ENCODE measurements at regions not wholly inside any gene's neighbourhood (a gene's known extent, or its start where the extent isn't known, plus 50 kb on each side); places are given as distances from the start of the nearest gene placed in this dataset.

- no peak for TF ChIP-seq CTCF (IDR thresholded peaks at IDR 0.05; ENCODE audit: poor library complexity, severe bottlenecking)
- ATAC-seq (ENCODE audit: low read depth) = no peak
- Histone ChIP-seq H3K4me3 (ENCODE audit: severe bottlenecking) (no peak overlapping the region), H3K4me1 (ENCODE audit: insufficient read depth, poor library complexity, severe bottlenecking) (no peaks in the 10 kb centered on the region), H3K36me3 (ENCODE audit: low read depth) (no peaks in the 10 kb centered on the region), H3K9me3 (ENCODE audit: severe bottlenecking) (peaks cover 3% of the 10 kb centered on the region), H3K27ac (ENCODE audit: poor library complexity, severe bottlenecking) (no peak overlapping the region), H3K27me3 (ENCODE audit: insufficient read depth, poor library complexity, severe bottlenecking) (no peaks in the 10 kb centered on the region)
- DNase-seq (ENCODE audit: low spot score) = no peak
These were observed 462.8 kb upstream of the DPH6 start for GRCh38 chr15:36008719-36009118.

GRCh38 chr15:36024031-36024688, 478.2 kb upstream of the DPH6 start:
- H3K27ac ChIP-seq (ENCODE audit: poor library complexity, severe bottlenecking) = no peak overlapping the region
- H3K9me3 ChIP-seq (ENCODE audit: severe bottlenecking) = no peaks in the 10 kb centered on the region
- H3K4me1 ChIP-seq (ENCODE audit: insufficient read depth, poor library complexity, severe bottlenecking) = no peaks in the 10 kb centered on the region
- ATAC-seq (ENCODE audit: low read depth) = no peak
- no peak for TF ChIP-seq CTCF (IDR thresholded peaks at IDR 0.05; ENCODE audit: poor library complexity, severe bottlenecking)
- H3K27me3 ChIP-seq (ENCODE audit: insufficient read depth, poor library complexity, severe bottlenecking) = no peaks in the 10 kb centered on the region
- no peaks in the 10 kb centered on the region for H3K36me3 ChIP-seq (ENCODE audit: low read depth)
- DNase-seq (ENCODE audit: low spot score) = no peak
- no peak overlapping the region for H3K4me3 ChIP-seq (ENCODE audit: severe bottlenecking)

GRCh38 chr15:36026627-36027283, 480.8 kb upstream of the DPH6 start:
- no peaks in the 10 kb centered on the region for H3K4me1 ChIP-seq (ENCODE audit: insufficient read depth, poor library complexity, severe bottlenecking)
- ATAC-seq (ENCODE audit: low read depth) = no peak
- no peaks in the 10 kb centered on the region for H3K36me3 ChIP-seq (ENCODE audit: low read depth)
- no peak for TF ChIP-seq CTCF (IDR thresholded peaks at IDR 0.05; ENCODE audit: poor library complexity, severe bottlenecking)
- H3K27me3 ChIP-seq (ENCODE audit: insufficient read depth, poor library complexity, severe bottlenecking) = no peaks in the 10 kb centered on the region
- no peaks in the 10 kb centered on the region for H3K9me3 ChIP-seq (ENCODE audit: severe bottlenecking)
- H3K27ac ChIP-seq (ENCODE audit: poor library complexity, severe bottlenecking) = no peak overlapping the region
- no peak for DNase-seq (ENCODE audit: low spot score)
- H3K4me3 ChIP-seq (ENCODE audit: severe bottlenecking) = no peak overlapping the region

- no peak overlapping the region for H3K4me3 ChIP-seq (ENCODE audit: severe bottlenecking)
- no peaks in the 10 kb centered on the region for H3K36me3 ChIP-seq (ENCODE audit: low read depth)
- H3K9me3 ChIP-seq (ENCODE audit: severe bottlenecking) = no peaks in the 10 kb centered on the region
- no peak for ATAC-seq (ENCODE audit: low read depth)
- no peak overlapping the region for H3K27ac ChIP-seq (ENCODE audit: poor library complexity, severe bottlenecking)
- H3K27me3 ChIP-seq (ENCODE audit: insufficient read depth, poor library complexity, severe bottlenecking) = no peaks in the 10 kb centered on the region
- TF ChIP-seq CTCF (IDR thresholded peaks at IDR 0.05; ENCODE audit: poor library complexity, severe bottlenecking) = no peak
- DNase-seq (ENCODE audit: low spot score) = no peak
- H3K4me1 ChIP-seq (ENCODE audit: insufficient read depth, poor library complexity, severe bottlenecking) = no peaks in the 10 kb centered on the region
These were observed 483.7 kb upstream of the DPH6 start for GRCh38 chr15:36029606-36030210.
